ENCODE measurements at regions not wholly inside any gene's neighbourhood (a gene's known extent, or its start where the extent isn't known, plus 50 kb on each side); places are given as distances from the start of the nearest gene placed in this dataset.

DNA sequence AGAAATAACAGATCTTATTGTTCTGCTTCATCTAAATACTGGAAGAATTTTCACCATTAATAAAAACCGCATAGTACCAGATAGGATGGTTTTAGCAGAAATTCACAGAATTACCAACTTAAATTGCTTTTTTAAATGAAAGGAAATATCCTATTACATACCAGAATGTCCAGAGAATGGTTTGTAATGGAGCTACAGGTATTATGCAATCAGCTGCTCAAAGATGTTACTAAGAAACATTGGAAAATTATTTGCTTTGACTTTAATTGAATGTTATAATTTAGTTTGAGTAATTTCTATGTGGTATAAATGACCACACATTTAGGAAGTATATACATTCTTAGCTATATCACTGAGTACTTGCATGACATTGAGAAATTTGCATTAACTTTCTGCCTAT lies 338.3 kb downstream of the ETV1 start:
- TF ChIP-seq POLR2AphosphoS5 (IDR thresholded peaks at IDR 0.05; ENCODE audit: low read depth, low read length) (no peak), TAF1 (IDR thresholded peaks at IDR 0.05; ENCODE audit: borderline replicate concordance, insufficient read depth, low read length) (no peak), FOXP2 (optimal IDR thresholded peaks at IDR 0.05; ENCODE audit: borderline replicate concordance, extremely low read depth, extremely low read length, insufficient read depth) (no peak)
- TF ChIP-seq, protein P1, sequence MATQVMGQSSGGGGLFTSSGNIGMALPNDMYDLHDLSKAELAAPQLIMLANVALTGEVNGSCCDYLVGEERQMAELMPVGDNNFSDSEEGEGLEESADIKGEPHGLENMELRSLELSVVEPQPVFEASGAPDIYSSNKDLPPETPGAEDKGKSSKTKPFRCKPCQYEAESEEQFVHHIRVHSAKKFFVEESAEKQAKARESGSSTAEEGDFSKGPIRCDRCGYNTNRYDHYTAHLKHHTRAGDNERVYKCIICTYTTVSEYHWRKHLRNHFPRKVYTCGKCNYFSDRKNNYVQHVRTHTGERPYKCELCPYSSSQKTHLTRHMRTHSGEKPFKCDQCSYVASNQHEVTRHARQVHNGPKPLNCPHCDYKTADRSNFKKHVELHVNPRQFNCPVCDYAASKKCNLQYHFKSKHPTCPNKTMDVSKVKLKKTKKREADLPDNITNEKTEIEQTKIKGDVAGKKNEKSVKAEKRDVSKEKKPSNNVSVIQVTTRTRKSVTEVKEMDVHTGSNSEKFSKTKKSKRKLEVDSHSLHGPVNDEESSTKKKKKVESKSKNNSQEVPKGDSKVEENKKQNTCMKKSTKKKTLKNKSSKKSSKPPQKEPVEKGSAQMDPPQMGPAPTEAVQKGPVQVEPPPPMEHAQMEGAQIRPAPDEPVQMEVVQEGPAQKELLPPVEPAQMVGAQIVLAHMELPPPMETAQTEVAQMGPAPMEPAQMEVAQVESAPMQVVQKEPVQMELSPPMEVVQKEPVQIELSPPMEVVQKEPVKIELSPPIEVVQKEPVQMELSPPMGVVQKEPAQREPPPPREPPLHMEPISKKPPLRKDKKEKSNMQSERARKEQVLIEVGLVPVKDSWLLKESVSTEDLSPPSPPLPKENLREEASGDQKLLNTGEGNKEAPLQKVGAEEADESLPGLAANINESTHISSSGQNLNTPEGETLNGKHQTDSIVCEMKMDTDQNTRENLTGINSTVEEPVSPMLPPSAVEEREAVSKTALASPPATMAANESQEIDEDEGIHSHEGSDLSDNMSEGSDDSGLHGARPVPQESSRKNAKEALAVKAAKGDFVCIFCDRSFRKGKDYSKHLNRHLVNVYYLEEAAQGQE (IDR thresholded peaks at IDR 0.05; ENCODE audit: insufficient read depth in 1 of 2, low read depth in 2 of 2, low read length in 2 of 2): no peak
